ENCODE measurements at regions not wholly inside any gene's neighbourhood (a gene's known extent, or its start where the extent isn't known, plus 50 kb on each side); places are given as distances from the start of the nearest gene placed in this dataset.

DNA sequence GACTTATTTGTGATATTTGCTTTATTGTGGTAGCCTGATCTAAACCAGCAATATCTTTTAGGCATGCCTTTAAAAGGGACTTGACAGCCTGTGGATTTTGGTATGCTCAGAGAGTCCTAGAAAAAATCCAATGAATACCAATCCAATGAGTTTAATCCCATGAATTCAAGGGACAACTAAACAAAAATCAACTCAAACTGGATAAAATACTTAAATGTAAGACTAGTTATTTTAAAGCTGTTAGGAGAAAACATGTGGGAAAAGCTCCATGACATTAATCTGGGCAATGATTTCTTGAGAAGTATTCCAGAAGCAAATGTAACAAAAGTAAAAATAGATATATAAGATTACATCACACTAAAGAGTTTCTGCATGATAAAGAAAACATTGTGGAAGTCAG lies 711.5 kb upstream of the PITX2 start:
- TF ChIP-seq, protein P1, sequence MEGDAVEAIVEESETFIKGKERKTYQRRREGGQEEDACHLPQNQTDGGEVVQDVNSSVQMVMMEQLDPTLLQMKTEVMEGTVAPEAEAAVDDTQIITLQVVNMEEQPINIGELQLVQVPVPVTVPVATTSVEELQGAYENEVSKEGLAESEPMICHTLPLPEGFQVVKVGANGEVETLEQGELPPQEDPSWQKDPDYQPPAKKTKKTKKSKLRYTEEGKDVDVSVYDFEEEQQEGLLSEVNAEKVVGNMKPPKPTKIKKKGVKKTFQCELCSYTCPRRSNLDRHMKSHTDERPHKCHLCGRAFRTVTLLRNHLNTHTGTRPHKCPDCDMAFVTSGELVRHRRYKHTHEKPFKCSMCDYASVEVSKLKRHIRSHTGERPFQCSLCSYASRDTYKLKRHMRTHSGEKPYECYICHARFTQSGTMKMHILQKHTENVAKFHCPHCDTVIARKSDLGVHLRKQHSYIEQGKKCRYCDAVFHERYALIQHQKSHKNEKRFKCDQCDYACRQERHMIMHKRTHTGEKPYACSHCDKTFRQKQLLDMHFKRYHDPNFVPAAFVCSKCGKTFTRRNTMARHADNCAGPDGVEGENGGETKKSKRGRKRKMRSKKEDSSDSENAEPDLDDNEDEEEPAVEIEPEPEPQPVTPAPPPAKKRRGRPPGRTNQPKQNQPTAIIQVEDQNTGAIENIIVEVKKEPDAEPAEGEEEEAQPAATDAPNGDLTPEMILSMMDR (IDR thresholded peaks at IDR 0.05; ENCODE audit: insufficient read depth, low read length, poor library complexity, severe bottlenecking), result no peak
- TF ChIP-seq EZH2phosphoT487 (conservative IDR thresholded peaks at IDR 0.05; ENCODE audit: low read length), result no peak
